HG03108 (cell line): ENCODE measurements at regions not wholly inside any gene's neighbourhood (a gene's known extent, or its start where the extent isn't known, plus 50 kb on each side); places are given as distances from the start of the nearest gene placed in this dataset.

Source experiments
- ATAC-seq: cut with Tn5 transposase; IDR thresholded peaks from one replicate; pipeline ENCODE4 v1.9.1; 2021; ENCODE audit warnings: moderate library complexity; ENCODE audit not compliant: unreplicated experiment

DNA sequence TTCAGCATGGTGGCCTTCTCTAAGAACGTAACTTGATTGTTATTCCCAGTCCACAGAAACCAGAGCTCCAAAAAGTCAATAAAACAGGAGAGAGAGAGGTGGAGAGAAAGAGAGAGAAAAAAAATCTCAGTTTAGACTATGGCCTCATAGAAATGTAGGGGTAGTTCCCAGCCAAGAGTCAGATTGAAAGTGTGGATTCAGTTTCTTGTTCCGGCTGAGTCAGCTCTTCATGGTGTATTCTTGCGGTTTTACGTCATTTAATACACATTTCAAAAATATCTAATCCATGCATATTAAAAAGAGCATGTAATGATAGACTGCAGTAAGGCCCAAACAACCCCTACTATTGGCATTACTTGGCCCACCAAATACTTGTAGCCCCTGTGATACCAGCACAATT lies 303.9 kb downstream of the ETAA1 start:
- ATAC-seq = no peak

DNA sequence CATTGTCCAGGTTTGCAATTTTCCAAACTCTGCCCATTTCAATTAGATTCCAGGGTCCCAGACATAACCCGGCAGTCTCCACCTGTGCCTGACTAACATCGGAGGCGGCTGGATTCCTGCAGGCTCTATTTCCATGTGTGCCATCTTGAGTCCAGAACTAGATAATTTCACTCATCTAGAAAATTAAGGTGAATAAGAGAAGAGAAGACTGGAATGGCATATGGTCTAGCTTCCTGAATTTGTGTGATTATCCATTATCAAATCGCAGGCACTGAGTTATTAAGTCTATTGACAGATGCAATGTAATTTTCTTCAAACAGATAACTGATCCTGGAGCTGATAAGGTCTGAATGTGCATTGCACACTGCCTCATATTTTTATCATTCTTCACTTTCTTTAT lies 305.2 kb downstream of the ETAA1 start:
- ATAC-seq = no peak

DNA sequence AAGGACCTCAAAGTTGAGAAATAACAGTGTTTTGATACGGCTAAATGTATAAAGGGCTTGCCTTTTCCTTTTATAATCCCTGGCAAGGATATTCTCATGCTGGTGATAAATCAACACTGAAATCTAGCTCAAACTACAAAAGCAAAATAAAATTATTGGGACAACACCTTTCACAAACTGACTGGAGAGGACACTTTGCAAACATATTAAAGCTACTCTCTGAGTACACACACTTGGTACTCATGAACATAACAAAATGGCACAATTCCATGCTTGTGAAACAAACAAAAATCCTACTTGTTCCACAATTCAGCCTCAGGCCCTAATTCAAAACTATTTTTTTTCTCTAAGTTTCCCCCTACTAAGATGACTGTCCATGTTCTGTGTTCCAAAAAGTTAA lies 305.8 kb downstream of the ETAA1 start:
- no peak for ATAC-seq

DNA sequence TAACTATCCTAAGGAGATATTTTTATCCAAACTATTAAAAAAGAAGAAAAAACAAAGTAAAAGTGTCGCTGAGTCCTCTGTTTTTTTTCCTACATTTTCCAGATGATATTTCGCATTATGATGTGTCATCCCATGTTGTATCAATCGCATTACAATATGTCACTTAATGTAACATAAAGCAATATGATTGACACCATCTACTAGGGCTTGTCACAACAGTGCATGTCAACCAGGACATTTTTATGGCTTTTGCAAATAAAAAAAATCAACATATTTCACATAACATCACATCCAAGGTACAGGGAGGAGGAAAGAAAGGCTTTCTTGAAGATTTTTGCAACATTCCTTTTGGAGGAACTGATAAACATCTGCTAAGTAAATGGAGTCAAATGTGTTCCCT lies 308.9 kb downstream of the ETAA1 start:
- ATAC-seq = no peak

DNA sequence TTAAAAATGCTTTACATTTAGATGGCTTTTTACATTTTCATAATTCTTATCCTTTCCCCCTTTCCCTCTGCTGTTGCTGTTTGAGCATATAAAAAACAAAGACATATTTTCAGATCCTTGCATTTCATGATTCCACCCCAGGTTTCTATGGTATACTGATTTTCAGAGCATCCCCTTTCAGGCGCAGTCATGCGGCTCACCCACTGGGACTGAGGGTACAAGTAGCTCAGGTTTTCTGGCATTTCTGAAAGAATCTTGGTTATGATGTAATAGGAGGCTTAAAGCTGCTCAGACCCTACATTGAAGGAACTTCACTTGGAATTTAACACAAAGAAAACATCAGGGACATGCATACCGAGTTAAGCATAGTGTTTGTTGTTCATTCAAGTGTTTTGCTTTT lies 310.8 kb downstream of the ETAA1 start:
- ATAC-seq = no peak

DNA sequence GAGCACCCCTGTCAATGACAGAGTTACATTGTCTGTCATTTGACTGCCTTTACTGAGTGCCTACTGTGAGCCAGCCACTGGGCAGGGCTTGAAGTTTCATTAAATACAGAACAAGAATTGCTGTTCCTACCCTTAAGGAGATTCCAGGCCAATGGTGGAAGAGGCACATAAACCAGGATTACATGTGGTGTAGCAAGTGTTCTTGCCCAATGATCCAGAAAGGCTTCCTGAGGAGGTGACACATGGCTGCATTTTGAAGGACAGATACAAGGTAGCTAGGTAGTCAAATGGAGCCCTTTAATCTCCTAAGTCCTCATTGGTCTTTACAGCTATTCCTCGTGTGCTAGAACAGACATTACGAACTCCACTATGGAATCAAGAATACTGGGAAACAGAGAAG lies 312.7 kb downstream of the ETAA1 start:
- no peak for ATAC-seq

DNA sequence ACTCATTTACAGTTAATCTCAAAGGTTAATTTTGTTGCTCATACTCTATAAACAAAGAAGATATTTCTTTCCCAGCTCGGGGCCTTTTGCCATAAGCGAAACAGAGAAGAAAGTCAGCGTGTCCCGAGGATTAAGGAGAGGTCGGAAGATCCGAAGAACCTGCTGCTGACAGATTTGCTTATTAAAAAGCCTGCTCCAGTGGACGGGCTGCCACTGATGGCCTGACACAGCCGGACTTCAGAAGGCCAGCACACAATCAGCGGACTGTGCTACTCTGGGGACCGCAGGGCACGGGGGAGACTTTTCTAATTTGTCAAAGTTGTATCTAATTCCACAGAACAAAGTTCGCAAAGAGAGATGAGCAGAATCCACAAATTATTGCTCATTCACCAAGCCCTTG lies 315.4 kb downstream of the ETAA1 start:
- no peak for ATAC-seq

DNA sequence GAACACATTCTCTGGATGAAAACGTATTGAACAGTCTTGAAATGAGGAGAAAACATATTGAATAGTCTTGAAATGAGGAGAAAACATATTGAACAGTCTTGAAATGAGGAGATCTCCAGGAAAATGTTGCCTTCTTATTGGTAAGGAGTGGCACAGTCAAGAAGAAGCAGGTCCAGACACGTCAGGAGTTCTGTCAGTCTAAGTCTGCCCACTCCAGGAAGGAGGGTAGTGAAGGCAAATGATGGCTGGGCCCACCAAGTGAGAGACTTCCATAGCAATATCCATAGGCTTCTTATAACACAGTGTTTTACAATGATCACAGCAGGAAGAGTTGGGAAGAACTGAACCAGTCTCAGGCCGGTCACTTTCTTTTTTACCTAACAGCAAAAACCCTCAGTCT lies 316.2 kb downstream of the ETAA1 start:
- ATAC-seq = no peak

DNA sequence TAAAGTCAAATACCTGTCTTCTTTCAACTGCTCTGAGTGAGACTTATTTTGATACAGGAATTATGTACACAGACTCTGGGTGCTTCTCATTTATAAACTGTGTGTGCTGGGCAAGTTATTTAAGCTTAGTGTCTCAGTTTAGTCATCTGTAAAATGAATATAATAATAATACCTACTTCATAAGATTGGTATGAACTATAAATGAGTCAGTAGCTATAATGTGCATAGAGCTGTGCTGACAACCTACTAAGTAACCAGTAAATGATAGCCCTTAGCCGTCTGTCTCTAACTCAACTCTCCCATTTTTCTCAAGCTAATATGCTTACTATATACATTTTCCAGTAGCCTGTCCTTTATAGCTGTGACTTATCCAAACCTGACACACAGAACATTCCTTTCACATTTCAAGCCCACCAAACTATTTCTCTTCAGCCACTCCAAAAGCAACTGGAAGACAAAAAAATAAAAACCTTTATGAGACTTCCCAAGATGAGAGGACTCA lies 319.8 kb downstream of the ETAA1 start:
- ATAC-seq = no peak

DNA sequence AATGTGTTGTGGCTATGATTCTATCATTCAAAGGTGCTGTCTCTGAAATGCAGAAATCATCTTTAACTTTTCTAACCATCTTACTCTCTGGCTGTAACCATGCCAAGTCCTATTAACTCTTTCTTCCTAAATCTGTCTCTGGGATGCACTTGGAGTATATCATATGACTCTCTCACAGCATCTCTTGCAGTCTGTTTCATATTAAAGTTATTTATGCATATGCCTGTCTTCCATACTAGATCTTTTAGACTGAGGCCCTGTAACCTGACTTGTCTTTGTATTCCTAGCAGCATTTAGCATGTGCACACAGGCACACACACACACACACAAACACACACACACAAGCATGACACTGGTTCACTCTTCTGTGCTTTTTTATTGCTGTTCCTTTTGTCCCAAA lies 320.6 kb downstream of the ETAA1 start:
- ATAC-seq = no peak

DNA sequence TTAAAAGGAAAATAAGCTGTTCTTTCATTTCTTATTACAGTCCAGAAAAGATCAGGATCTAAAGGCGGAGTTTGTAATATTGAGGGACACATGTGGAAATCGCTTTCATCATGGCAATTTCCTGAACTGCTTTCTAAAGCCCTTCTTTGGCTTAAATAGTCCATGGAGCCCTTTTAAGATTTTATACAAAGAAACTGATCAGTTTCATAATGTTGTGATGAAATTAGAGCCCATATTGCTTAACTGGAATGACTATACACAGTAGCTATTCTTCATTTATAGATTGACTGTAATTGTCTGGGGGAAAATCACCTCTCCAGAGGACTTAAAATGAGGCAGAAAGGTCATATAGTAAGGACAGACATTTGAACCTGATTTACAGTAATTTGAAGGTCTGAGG lies 322.2 kb downstream of the ETAA1 start:
- ATAC-seq = no peak

DNA sequence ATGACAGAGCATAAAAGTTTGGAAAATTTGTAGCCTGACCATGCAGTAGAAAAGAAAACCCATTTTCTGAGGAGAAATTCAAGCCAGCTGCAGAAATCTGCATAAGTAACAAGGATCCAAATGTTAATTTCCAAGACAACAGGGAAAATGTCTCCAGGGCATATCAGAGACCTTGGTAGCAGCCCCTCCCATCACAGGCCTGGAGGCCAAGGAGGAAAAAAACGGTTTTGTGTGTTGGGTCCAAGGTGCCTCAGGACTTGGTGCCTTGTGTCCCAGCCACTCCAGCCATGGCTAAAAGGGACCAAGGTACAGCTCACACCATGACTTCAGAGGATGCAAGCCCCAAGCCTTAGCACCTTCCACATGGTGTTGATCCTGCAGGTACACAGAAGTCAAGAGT lies 324.4 kb downstream of the ETAA1 start:
- ATAC-seq = no peak

DNA sequence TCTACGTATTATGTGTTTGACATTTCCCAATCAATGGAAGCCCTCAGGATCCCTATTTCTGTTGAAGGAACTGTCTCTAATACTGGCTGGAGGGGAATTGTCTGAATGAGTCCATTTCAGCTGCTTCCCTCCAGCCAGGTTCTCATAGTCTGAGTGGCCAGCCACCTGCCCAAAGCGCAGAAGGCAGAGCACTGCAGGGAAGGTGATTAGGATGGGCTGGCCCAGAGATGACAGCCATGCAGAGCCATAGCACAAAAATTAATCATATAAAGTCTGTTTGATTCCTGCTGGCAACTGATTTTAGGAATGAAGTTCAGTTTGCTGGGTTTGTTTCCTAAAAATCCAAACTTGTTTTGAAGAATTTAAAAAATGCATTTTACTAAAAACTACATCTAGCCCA lies 327.1 kb downstream of the ETAA1 start:
- ATAC-seq = no peak

DNA sequence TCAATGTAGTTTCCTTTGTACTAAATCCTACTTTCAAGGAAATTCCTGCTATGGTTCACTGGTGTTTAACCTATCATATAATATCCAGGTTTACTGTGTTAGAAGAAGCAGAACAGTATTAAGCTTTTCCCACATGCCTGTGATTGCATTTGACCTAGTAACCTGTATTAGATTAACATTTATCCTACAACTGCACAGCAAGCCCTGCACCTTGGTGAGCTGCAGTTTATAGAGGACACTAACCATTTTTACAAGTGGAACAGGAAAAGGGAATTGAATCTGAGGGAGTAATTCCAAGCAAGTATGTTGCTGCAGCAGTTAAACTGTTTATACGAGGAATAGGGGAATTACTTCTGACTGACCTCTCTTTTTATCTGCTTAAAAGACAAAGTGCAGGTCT lies 328.6 kb downstream of the ETAA1 start:
- ATAC-seq = no peak

DNA sequence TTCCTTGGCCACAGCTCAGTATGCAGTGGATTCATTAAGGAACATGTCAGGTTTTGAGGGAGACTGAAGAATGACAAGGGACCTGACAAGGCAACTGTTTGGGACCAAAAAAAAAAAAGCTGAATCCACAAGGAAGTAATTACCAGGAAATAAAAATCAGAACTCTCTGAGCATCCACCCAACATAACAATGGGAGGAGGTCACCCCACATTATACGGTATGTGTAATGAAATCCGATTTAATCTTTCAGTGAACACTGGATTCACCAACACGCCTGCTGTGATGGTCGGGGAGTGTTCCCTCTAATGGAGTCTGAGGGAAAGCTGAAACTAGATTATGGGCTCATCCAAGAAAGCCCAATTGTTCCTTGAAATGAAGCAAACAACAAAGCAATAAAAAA lies 329.3 kb downstream of the ETAA1 start:
- no peak for ATAC-seq

DNA sequence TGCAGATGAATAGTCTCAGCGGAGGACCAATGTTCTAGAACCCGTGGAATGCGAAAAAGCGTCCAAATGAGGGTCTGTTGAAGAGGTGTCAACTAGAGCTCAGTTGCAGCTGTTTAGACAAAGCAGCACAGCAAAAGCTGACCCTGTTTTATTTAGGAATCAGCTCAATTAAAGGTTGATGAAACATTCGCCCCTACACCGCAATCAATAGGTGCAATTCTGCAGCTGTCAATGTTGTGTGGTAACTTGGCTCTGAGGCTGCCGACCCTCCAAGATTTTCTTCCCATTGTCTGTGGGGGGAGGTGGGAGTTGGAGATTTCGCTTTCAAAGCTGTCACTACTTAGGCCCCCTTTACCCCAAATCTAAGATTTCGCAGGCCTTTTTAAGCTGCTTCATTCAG lies 330.0 kb downstream of the ETAA1 start:
- no peak for ATAC-seq

DNA sequence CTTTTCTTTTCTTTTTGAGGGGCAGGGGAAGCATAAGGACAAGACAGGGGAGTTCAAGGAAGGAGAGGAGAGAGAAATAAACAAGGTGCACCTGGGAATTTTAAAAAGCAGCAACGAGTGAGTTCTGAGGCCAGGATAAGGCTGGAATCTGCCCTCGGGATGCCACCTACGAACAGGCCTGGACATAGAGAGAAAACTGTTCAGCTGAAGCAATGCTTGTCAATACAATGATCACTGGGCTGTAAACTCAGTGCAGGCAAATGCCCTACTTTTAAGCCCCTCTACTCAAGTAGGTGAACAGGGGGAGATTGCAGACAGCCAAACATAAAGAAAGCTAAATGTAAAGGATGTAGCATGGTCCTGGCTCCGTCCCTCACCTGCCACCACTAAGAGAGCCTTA lies 330.5 kb downstream of the ETAA1 start:
- no peak for ATAC-seq

DNA sequence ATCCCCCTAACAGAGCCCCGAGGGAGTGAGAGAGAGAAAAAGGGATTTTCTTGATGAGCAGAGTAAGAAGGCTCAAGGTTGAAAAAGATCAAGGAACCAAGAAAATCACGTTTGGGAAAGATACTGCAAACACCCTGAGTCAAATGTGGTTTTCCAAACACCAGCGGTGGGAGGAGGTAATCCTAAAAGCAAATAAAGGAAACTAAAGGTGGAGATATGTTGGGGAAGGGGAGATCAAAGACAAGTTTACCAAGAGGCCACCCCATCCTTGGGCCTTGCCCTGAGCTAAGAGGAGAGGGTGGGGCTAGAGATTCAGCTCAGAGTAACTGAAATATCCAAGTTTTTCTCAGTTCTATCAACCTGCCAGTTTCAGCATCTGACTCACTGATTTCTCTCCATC lies 332.3 kb downstream of the ETAA1 start:
- no peak for ATAC-seq

DNA sequence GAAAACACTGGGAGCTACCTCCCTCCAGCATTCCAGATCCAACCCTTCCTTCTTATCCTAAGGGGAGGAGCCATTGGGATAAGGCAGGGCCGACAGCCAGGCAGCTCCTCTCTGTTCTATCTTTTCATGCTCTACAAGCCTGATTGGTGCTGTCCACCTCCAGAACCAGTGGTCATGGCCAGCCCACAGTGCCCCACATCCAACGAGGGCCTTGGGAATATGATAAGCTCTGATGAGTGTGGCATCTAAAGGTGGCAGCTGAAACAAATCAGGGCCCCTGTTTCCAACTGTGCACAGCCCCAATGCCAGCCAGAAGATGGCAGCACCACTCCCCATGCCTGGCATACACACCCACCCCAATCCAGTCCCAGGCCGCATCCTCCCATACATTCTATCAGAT lies 329.3 kb downstream of the C1D start:
- ATAC-seq = no peak

DNA sequence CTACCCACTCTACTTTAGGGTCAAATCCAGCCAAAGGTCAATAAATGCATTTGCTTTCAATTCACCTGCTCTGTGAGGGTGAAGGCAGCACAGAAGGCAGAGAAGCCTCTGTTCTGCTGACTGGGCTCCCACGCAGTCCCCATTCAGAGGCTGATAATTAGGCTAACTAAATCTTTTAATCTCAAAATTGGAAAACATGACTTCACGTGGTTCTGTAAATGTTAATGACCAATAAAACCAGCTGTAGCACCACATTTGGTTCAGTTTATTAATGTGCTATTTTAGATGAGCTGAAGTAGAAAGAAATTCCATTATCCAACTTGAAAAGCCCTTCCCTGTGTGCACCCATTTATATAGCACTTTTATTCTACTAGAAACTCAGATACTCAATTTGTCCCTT lies 310.6 kb downstream of the C1D start:
- ATAC-seq = no peak

DNA sequence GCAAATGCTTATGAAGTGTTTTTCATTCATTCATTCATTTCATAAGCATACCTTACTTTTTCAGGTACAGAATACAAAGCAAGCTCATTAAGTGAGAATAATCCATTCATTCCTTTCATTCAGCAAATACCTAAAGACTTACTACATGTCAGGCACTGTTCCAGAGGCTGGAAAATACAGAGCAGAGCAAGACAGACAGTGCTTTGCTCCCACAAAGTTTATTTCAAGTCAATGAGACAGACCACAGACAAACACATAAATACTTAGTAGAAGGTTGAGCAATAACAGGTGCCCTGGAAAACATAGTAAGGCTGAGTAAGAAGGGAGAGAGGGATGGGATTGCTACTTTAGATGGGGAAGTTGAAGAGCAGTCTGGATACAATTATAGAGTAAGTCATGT lies 309.8 kb downstream of the C1D start:
- ATAC-seq = no peak

DNA sequence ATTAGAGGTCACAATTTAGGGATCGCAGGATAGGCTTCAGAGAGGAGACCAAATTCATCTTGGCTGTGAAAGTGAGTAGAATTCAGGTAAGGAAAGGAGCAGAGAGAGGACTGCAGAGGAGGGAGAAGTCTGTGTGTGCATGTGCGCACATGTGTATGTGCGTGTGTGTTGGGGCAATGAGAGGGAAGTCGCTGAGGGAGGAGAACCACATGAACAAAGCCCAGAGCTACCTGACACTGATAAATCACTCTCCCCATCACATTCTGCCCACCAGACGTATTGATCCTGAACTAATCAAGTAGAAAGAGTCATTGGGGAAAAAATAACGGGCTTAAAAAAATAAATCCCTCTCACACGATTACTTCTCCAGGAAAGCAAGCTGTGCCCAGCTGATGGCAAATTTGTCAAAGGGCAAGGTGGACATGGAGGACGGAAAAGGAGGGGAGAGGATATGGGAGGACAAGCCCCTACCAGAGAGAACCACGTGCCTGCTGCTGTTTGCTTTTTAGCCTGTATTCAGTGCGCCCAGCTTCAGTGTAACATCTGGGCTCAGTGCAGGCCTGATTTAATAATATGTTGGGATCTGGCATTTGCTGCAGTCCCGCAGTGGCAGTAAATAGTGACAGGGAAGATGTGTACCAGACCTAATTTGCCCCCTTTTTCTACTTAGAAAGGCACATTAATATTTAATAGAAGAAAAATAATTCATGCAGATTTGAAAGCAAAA lies 307.5 kb downstream of the C1D start:
- ATAC-seq = no peak

DNA sequence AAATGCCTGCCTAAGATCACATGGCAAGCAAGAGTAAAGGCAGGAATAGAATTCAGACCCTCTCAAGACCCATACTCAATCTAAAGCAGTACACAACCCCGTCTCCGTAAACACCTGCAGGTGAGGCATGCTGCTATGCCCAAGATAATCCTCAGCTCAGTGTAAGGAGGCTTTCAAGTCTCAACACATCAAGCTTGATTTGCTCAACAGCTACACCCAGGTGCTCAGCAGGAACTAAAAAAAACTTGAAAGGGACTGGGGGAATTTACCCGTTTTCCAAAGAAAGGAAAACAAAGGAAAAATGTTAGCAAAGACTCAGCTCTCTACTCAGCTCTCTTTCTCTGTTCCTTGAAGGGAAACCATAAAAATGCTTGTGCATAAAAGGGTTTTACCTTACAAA lies 301.8 kb downstream of the C1D start:
- no peak for ATAC-seq
